ENCODE measurements at regions not wholly inside any gene's neighbourhood (a gene's known extent, or its start where the extent isn't known, plus 50 kb on each side); places are given as distances from the start of the nearest gene placed in this dataset.

DNA sequence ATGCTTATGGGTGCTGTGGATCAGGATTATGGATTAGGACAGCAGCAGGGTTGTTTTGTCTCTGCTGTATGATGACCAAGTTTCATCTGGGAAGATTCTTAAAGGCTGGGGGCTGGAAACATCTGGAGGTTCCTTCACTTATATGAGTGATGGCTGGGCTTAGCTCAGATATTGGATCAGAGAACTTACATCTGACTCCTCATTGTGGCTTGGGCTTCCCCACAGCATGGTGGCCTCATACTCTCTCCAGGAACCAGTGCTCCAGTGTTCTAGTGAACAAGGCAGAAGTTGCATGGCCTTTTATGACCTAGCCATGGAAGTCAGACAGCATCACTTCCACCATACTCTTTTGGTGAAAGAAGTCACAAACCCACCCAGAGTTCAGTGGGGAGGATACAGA, 336.1 kb upstream of the TBX3 start:
- no peak for DNase-seq (ENCODE audit: low read depth)

DNA sequence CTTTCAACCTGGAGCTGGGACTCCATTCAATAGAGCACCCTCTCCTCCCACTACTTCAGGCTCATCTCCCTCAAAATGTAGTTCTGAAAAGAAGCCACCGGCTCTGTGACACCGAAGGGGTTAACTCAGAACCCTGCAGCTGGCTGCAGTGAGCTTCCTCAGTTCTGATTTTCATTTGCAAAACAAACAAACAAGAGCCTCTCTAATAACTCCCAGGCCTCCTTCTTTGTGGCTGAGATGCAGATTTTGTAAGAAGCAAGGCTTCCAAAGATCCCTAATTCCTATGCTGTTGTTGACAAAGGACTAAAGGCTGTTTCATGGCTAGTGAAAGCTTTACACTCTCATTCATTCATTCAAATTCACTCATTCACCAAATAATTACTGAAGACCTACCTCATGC, 333.4 kb upstream of the TBX3 start:
- no peak for DNase-seq (ENCODE audit: low read depth)

DNA sequence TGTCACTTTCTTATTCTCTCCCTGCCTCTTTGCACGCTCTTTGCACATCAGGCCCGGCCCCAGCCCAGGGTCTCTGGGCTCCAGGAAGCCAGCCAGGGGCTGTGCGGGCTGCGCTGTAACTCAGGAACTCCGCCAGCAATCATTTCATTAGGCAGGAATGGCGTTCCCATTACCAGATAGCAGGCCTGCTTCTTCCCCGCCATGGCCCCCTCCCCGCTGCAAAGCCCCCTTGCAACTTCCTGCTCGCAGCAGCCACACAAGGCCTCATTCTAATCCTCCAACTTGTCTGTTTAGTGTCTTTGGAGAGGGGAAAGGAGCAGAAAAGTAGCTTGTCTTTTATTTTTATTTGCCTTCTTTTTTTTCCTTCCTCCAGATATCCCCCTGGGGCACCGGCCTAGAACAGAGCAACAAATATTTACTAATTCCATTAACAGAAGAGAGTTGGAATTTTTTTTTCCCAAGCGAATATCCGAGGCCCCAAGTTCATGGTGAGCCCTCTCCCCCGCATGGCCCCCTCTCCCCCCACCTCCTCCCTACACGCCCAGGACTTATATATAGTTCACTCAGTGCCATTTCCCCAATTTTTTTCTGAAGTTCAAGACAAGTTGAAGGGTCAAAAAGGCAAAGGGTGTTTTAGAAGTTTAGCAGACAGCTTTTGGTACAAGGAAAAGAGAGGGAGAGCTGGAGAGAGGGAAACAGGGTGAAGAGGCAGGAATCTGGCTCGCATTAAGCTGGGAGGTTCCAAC, 329.4 kb upstream of the TBX3 start:
- no peak for DNase-seq (ENCODE audit: low read depth)

GRCh38 chr12:115012861-115013235, 328.9 kb upstream of the TBX3 start:
- no peak for DNase-seq (ENCODE audit: low read depth)

DNA sequence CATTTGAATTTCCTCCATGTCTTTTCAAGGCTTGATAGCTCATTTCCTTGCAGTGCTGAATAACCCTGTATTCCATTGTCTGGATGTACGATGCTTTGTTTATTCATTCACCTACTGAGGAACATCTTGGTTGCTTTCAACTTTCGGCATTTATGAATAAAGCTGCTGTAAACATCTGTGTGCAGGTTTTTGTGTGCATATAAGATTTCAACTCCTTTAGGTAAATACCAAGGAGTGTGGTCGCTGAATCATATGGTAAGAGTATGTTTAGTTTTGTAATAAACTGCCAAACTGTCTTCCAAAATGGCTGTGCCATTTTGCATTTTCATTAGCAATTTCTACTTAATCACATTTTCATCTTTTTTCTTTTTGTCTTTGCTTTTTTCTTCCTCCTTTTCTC, 327.7 kb upstream of the TBX3 start:
- no peak for DNase-seq (ENCODE audit: low read depth)

DNA sequence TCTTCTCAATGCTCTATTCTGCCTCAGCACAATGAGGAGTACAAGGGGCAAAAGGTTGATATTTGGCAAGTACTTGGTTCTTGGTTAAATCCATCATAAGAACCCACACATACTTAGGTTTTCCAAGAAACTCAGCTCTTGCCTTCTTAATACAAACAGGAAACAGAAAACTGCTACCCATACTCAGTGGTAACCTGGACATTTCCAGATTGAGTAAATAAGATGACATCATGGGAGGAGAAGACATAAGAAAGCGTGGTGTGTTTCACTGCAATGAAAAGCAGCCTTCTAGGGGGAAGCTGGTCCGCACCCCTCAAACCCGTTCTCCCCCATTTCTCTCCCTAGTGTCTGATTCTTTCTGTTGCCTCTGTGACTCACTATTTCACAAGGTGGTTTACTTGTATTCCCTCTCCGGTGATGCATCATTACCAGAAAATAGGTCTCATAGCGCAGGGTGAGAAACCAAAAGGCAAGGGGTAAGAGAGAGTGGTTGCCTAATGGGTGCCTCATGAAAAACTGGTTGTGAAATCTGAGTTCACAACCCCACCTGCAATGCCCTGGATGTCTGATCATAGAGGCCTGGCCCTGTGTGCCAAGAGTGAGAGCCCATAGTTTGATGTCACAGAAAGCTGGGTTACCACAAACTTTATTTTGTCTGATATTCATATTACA, 326.5 kb upstream of the TBX3 start:
- no peak for DNase-seq (ENCODE audit: low read depth)

GRCh38 chr12:115008929-115009328, 325.0 kb upstream of the TBX3 start:
- DNase-seq (ENCODE audit: low read depth), result no peak

- DNase-seq (ENCODE audit: low read depth), result no peak
Measured at GRCh38 chr12:115004470-115005146, 320.6 kb upstream of the TBX3 start.

DNA sequence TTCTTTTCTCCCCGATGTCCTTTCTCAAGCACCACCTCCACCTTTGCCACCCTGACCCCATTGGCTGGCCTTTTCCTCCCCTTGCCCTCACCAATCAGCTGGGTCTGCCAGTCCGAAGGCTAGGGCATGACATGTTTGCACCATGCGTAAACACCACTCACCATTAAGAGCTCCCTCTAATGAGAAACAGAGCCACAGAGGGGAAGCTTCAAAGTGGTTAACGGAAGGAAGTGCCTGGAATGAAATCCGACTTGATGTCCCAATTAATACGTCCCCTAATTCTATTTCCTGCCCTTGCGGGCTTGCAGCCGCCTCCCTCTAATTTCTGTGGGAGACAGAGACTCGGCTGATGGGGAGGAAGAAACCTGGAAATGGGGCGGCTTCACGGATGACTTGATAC, 318.5 kb upstream of the TBX3 start:
- DNase-seq (ENCODE audit: low read depth), result no peak

- DNase-seq (ENCODE audit: low read depth), result no peak
Measured at GRCh38 chr12:115001571-115002180, 317.7 kb upstream of the TBX3 start.

DNA sequence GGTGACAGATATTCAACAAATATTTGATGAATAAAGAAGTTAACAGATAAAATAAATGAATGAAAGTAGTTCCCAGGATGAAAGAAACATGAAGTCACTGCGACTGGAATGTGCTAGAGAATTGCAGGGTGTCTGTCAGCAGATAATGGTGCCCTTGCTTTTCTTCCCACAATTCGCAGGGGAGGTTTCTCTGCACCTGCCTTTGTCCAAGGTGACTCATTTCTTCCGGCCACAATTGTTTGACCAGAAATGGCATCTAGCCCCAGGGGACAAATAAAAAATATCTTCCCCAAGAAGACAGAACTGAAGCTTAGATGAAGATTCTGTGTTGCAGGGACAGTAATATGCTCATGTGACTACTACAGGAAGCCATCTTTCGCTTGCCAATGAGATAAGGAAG, 316.1 kb upstream of the TBX3 start:
- no peak for DNase-seq (ENCODE audit: low read depth)

- no peak for DNase-seq (ENCODE audit: low read depth)
Measured at GRCh38 chr12:114998750-114999128, 314.8 kb upstream of the TBX3 start.

GRCh38 chr12:114998118-114998749, 314.3 kb upstream of the TBX3 start:
- no peak for DNase-seq (ENCODE audit: low read depth)

DNA sequence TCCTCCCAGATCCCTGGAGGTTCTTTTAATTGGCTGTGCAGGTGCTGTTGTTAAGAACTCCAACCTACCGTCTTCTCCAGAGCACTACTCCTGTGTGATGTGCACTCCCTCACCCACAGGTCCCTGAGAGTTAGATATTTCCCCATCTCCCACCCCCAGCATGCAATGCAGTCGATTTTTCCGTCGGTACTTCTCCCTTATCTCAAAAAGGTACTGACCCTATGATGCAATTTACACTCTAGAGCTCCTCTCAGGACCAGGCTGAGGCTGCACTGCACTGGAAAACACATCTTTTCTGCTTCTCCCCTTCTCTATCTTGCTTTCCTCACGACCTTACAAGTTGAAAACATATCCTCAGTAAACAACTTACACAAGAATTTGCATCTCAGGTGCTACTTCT, 312.4 kb upstream of the TBX3 start:
- no peak for DNase-seq (ENCODE audit: low read depth)

- DNase-seq (ENCODE audit: low read depth), result no peak
Measured at GRCh38 chr12:114995891-114996290, 311.9 kb upstream of the TBX3 start.

DNA sequence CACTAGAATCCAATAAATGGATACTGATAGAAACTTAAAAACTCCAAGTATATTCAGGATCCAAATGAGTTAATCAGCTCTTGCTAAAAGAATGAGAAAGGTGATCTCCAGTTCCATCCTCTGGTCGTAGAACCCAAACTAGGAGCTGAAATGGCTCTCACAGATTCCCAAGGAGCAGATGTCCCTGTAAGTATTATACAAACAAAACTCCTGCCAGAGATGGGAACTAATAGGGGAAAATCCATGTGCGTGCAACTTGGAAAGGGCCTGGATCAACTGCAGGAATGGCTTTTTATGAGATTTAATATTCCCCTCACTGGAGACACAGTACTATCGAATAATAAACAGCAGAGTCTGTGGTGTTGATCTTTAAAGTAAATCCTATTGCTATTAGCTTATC, 309.2 kb upstream of the TBX3 start:
- DNase-seq (ENCODE audit: low read depth), result no peak

DNA sequence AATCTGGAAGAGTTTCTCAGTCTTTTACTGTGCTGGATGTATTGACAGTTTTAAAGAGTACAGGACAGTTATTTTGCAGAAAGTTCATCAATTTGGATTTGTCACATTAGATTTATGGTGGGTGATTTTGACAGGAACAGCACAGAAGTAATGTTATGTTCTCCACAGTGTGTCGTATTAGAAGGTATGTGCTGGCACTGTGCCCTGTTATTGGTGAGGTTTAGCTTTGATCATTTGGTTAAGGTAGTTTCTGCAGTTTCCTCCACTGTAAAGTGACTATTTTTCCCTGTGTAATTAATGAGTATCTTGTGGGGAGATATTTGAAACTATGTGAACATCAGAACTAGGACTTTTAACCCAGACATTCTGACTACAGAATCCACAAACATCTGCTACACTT, 308.5 kb upstream of the TBX3 start:
- no peak for DNase-seq (ENCODE audit: low read depth)

- no peak for DNase-seq (ENCODE audit: low read depth)
Measured at GRCh38 chr12:114990381-114990780, 306.4 kb upstream of the TBX3 start.

DNA sequence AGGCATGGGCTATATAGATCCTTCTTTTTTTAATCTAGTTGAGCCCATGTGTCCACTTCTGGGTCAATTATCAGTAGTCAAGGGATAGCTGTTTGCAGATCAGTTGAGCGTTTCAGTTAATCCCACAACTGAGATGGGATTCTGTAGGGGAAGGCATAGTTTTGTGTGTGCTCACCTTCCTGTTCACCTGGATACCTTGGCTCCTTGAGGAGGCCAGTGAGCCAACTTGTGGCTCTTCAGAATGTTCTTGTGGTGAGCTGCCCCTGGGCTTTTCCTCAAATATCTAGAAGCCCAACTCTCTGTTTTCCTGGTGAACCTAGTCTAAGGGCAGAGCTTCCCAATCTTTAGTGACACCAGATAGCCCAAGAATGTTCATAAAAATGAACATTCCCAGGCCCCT, 302.9 kb upstream of the TBX3 start:
- DNase-seq (ENCODE audit: low read depth), result no peak

- DNase-seq (ENCODE audit: low read depth), result no peak
Measured at GRCh38 chr12:114986178-114986714, 302.3 kb upstream of the TBX3 start.

DNA sequence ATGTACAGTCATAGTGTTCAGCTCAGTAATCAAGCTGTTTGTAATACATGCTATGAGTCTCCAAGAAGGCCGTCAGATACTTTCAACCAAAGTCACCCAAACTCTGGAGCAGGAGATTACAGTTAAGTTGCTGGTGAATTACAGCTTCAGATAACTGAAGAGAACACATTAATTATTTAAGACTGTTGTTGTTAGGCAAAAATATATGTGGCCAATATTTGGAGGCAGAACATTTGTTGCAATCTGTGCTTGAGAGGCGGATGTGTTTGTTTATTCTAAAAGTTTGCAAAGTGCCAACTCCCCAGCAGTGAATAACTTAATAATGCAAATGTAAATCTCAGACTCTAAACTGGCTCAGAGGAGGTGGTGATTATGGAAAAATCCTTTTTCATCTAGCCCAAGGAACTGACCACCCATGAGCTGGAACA, 300.7 kb upstream of the TBX3 start:
- no peak for DNase-seq (ENCODE audit: low read depth)

- DNase-seq (ENCODE audit: low read depth), result no peak
Measured at GRCh38 chr12:114982760-114983159, 298.8 kb upstream of the TBX3 start.
